ENCODE measurements at regions not wholly inside any gene's neighbourhood (a gene's known extent, or its start where the extent isn't known, plus 50 kb on each side); places are given as distances from the start of the nearest gene placed in this dataset.

- Histone ChIP-seq H3K9ac (ENCODE audit: low read depth, low read length, poor library complexity, severe bottlenecking) (no peak overlapping the region), H4K20me1 (ENCODE audit: insufficient read depth, low read length, poor library complexity, severe bottlenecking) (no peaks in the 10 kb centered on the region), H3K9me2 (replicated peaks; ENCODE audit: low read depth, low read length) (no peaks in the 10 kb centered on the region), H3K27me3 (ENCODE audit: insufficient read depth, low read length, poor library complexity, severe bottlenecking) (no peaks in the 10 kb centered on the region), H3K4me2 (ENCODE audit: low read depth, low read length, poor library complexity, severe bottlenecking) (no peak overlapping the region), H3K79me2 (ENCODE audit: insufficient read depth, low read length) (no peaks in the 10 kb centered on the region), H3K4me3 (ENCODE audit: low read length, poor library complexity, severe bottlenecking) (no peak overlapping the region), H3F3A (ENCODE audit: low read depth) (no peaks in the 10 kb centered on the region), H3K9me3 (ENCODE audit: insufficient read depth, low read depth, low read length) (no peaks in the 10 kb centered on the region; the same call in 1 of the 2 replicates), H3K4me1 (ENCODE audit: insufficient read depth, low read length, poor library complexity, severe bottlenecking) (no peaks in the 10 kb centered on the region), H3K36me3 (ENCODE audit: insufficient read depth, low read length) (no peaks in the 10 kb centered on the region), H2AFZ (ENCODE audit: low read length) (no peak overlapping the region)
- no peak for TF ChIP-seq EZH2phosphoT487 (IDR thresholded peaks at IDR 0.05; ENCODE audit: borderline replicate concordance)
- TF ChIP-seq, protein P1, sequence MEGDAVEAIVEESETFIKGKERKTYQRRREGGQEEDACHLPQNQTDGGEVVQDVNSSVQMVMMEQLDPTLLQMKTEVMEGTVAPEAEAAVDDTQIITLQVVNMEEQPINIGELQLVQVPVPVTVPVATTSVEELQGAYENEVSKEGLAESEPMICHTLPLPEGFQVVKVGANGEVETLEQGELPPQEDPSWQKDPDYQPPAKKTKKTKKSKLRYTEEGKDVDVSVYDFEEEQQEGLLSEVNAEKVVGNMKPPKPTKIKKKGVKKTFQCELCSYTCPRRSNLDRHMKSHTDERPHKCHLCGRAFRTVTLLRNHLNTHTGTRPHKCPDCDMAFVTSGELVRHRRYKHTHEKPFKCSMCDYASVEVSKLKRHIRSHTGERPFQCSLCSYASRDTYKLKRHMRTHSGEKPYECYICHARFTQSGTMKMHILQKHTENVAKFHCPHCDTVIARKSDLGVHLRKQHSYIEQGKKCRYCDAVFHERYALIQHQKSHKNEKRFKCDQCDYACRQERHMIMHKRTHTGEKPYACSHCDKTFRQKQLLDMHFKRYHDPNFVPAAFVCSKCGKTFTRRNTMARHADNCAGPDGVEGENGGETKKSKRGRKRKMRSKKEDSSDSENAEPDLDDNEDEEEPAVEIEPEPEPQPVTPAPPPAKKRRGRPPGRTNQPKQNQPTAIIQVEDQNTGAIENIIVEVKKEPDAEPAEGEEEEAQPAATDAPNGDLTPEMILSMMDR (conservative IDR thresholded peaks at IDR 0.05; ENCODE audit: low read length), result no peak
Observed at GRCh38 chr10:123552760-123553554, 113.2 kb upstream of the GPR26 start.

- H3K36me3 ChIP-seq (ENCODE audit: insufficient read depth, low read length), result no peaks in the 10 kb centered on the region
- H3K4me1 ChIP-seq (ENCODE audit: insufficient read depth, low read length, poor library complexity, severe bottlenecking), result no peaks in the 10 kb centered on the region
- TF ChIP-seq, protein P1 (conservative IDR thresholded peaks at IDR 0.05; ENCODE audit: low read length), result no peak
- no peak for TF ChIP-seq EZH2phosphoT487 (IDR thresholded peaks at IDR 0.05; ENCODE audit: borderline replicate concordance)
- no peaks in the 10 kb centered on the region for H3K27me3 ChIP-seq (ENCODE audit: insufficient read depth, low read length, poor library complexity, severe bottlenecking)
- H3F3A ChIP-seq (ENCODE audit: low read depth), result no peaks in the 10 kb centered on the region
- H3K4me3 ChIP-seq (ENCODE audit: low read length, poor library complexity, severe bottlenecking), result no peak overlapping the region
- no peak overlapping the region for H3K9ac ChIP-seq (ENCODE audit: low read depth, low read length, poor library complexity, severe bottlenecking)
- H3K79me2 ChIP-seq (ENCODE audit: insufficient read depth, low read length), result no peaks in the 10 kb centered on the region
- H3K4me2 ChIP-seq (ENCODE audit: low read depth, low read length, poor library complexity, severe bottlenecking), result no peak overlapping the region
- H3K9me3 ChIP-seq (ENCODE audit: insufficient read depth, low read depth, low read length), result no peaks in the 10 kb centered on the region; the same call in 1 of the 2 replicates
- H2AFZ ChIP-seq (ENCODE audit: low read length), result no peak overlapping the region
- H4K20me1 ChIP-seq (ENCODE audit: insufficient read depth, low read length, poor library complexity, severe bottlenecking), result no peaks in the 10 kb centered on the region
- H3K9me2 ChIP-seq (replicated peaks; ENCODE audit: low read depth, low read length), result no peaks in the 10 kb centered on the region
Observed at GRCh38 chr10:123553810-123554430, 112.2 kb upstream of the GPR26 start.

GRCh38 chr10:123554656-123555055, 111.5 kb upstream of the GPR26 start:
- H3K36me3 ChIP-seq (ENCODE audit: insufficient read depth, low read length), result no peaks in the 10 kb centered on the region
- H3K9me2 ChIP-seq (replicated peaks; ENCODE audit: low read depth, low read length), result no peaks in the 10 kb centered on the region
- no peaks in the 10 kb centered on the region for H3K27me3 ChIP-seq (ENCODE audit: insufficient read depth, low read length, poor library complexity, severe bottlenecking)
- H3K4me1 ChIP-seq (ENCODE audit: insufficient read depth, low read length, poor library complexity, severe bottlenecking), result no peaks in the 10 kb centered on the region
- no peaks in the 10 kb centered on the region for H4K20me1 ChIP-seq (ENCODE audit: insufficient read depth, low read length, poor library complexity, severe bottlenecking)
- TF ChIP-seq, protein P1 (conservative IDR thresholded peaks at IDR 0.05; ENCODE audit: low read length), result no peak
- no peak for TF ChIP-seq EZH2phosphoT487 (IDR thresholded peaks at IDR 0.05; ENCODE audit: borderline replicate concordance)
- H3K9ac ChIP-seq (ENCODE audit: low read depth, low read length, poor library complexity, severe bottlenecking), result no peak overlapping the region
- no peaks in the 10 kb centered on the region for H3K9me3 ChIP-seq (ENCODE audit: insufficient read depth, low read depth, low read length)
- H3K4me3 ChIP-seq (ENCODE audit: low read length, poor library complexity, severe bottlenecking), result no peak overlapping the region
- H2AFZ ChIP-seq (ENCODE audit: low read length), result no peak overlapping the region
- no peaks in the 10 kb centered on the region for H3F3A ChIP-seq (ENCODE audit: low read depth)
- H3K79me2 ChIP-seq (ENCODE audit: insufficient read depth, low read length), result no peaks in the 10 kb centered on the region
- H3K4me2 ChIP-seq (ENCODE audit: low read depth, low read length, poor library complexity, severe bottlenecking), result no peak overlapping the region
